Nephron (organoid): ENCODE measurements at regions not wholly inside any gene's neighbourhood (a gene's known extent, or its start where the extent isn't known, plus 50 kb on each side); places are given as distances from the start of the nearest gene placed in this dataset.

Source experiments
- H3K27ac Mint-ChIP-seq, 3 experiments: 2 replicates each; pipeline ENCODE4 v1.8.0; 2020; ENCODE audit warnings: mixed read lengths in 3 of 3, mild to moderate bottlenecking in 2 of 3, moderate library complexity in 1 of 3
- H3K27me3 Mint-ChIP-seq: 2 replicates; pipeline ENCODE4 v1.8.0; 2021; ENCODE audit warnings: low read depth, mild to moderate bottlenecking, moderate library complexity, mixed read lengths
- H3K36me3 Mint-ChIP-seq: 2 replicates; pipeline ENCODE4 v1.8.0; 2020; ENCODE audit warnings: low read depth, mixed read lengths
- H3K4me1 Mint-ChIP-seq: 2 replicates; pipeline ENCODE4 v1.8.0; 2020; ENCODE audit warnings: mixed read lengths
- H3K4me3 Mint-ChIP-seq, 3 experiments: 2 replicates each; pipeline ENCODE4 v1.8.0; 2020; ENCODE audit warnings: mild to moderate bottlenecking in 3 of 3, mixed read lengths in 3 of 3, moderate library complexity in 2 of 3
- H3K9me3 Mint-ChIP-seq: 2 replicates; pipeline ENCODE4 v1.8.0; 2020; ENCODE audit warnings: mixed read lengths
- CTCF ChIP-seq, 3 experiments: fragments of 200-600 bp; sonication (generic); IDR thresholded peaks; one replicate each; pipeline ENCODE4 v1.5.0; 2021; ENCODE audit warnings: antibody characterized with exemption in 3 of 3; ENCODE audit not compliant: unreplicated experiment in 3 of 3

GRCh38 chr15:96122077-96123027 is 208.1 kb upstream of the NR2F2 start:
- Mint-ChIP-seq H3K36me3 (peaks cover 51% of the 10 kb centered on the region), H3K9me3 (no peaks in the 10 kb centered on the region), H3K4me1 (peaks cover 45% of the 10 kb centered on the region), H3K27ac (peak overlapping the region; percentile 30 to 90 (median 50)), H3K27me3 (peaks cover 5% of the 10 kb centered on the region), H3K4me3 (no peak overlapping the region)
- TF ChIP-seq CTCF (IDR thresholded peaks at IDR 0.05; ENCODE audit: unreplicated experiment in 3 of 3), result no peak

- H3K4me1 Mint-ChIP-seq, result peaks cover 45% of the 10 kb centered on the region
- H3K27ac Mint-ChIP-seq, result peak overlapping the region; percentile 30 to 90 (median 69)
- H3K9me3 Mint-ChIP-seq, result no peaks in the 10 kb centered on the region
- H3K4me3 Mint-ChIP-seq, result no peak overlapping the region
- peaks cover 46% of the 10 kb centered on the region for H3K36me3 Mint-ChIP-seq
- TF ChIP-seq CTCF (IDR thresholded peaks at IDR 0.05; ENCODE audit: unreplicated experiment in 3 of 3), result no peak
- H3K27me3 Mint-ChIP-seq, result peaks cover 5% of the 10 kb centered on the region
Measured at GRCh38 chr15:96123028-96123400, 207.5 kb upstream of the NR2F2 start.

GRCh38 chr15:96123630-96124187 is 206.8 kb upstream of the NR2F2 start:
- H3K27ac Mint-ChIP-seq, result peak overlapping the region; percentile 30 to 90 (median 69)
- no peak for TF ChIP-seq CTCF (IDR thresholded peaks at IDR 0.05; ENCODE audit: unreplicated experiment in 3 of 3)
- H3K4me1 Mint-ChIP-seq, result peaks cover 45% of the 10 kb centered on the region
- peaks cover 5% of the 10 kb centered on the region for H3K27me3 Mint-ChIP-seq
- H3K9me3 Mint-ChIP-seq, result no peaks in the 10 kb centered on the region
- peaks cover 42% of the 10 kb centered on the region for H3K36me3 Mint-ChIP-seq
- H3K4me3 Mint-ChIP-seq, result no peak overlapping the region

GRCh38 chr15:96124436-96124835 is 206.1 kb upstream of the NR2F2 start:
- Mint-ChIP-seq H3K36me3 (peaks cover 39% of the 10 kb centered on the region), H3K27ac (peak overlapping the region in 2 of 3 experiments; percentile 30 to 90), H3K27me3 (peaks cover 5% of the 10 kb centered on the region), H3K4me1 (peaks cover 45% of the 10 kb centered on the region), H3K4me3 (no peak overlapping the region), H3K9me3 (no peaks in the 10 kb centered on the region)
- TF ChIP-seq CTCF (IDR thresholded peaks at IDR 0.05; ENCODE audit: unreplicated experiment in 3 of 3), result no peak

GRCh38 chr15:96125721-96126415 is 204.6 kb upstream of the NR2F2 start:
- H3K27ac Mint-ChIP-seq, result peak overlapping the region in 1 of 3 experiments; percentile 48
- peaks cover 33% of the 10 kb centered on the region for H3K36me3 Mint-ChIP-seq
- no peak for TF ChIP-seq CTCF (IDR thresholded peaks at IDR 0.05; ENCODE audit: unreplicated experiment in 3 of 3)
- no peak overlapping the region for H3K4me3 Mint-ChIP-seq
- no peaks in the 10 kb centered on the region for H3K9me3 Mint-ChIP-seq
- no peaks in the 10 kb centered on the region for H3K27me3 Mint-ChIP-seq
- H3K4me1 Mint-ChIP-seq, result peaks cover 31% of the 10 kb centered on the region
